Uterus (tissue), 3 donors: ENCODE measurements at regions not wholly inside any gene's neighbourhood (a gene's known extent, or its start where the extent isn't known, plus 50 kb on each side); places are given as distances from the start of the nearest gene placed in this dataset.

Experiments used
- DNase-seq, 2 donors: peaks; one replicate each; pipeline ENCODE4 v3.0.0-alpha.2; 2019 to 2020
- H3K27ac ChIP-seq, 2 donors: fragments of 200-600 bp; sonication (generic); 1 replicate in 1 of 2; 2 replicates in 1 of 2; pipeline ENCODE4 v1.5.1; 2016 to 2018
- H3K27me3 ChIP-seq, 2 donors: fragments of 200-600 bp; sonication (generic); one replicate each; pipeline ENCODE4 v1.5.1; 2018 to 2019; ENCODE audit warnings: control low read depth in 1 of 2
- H3K36me3 ChIP-seq, 2 donors: fragments of 200-600 bp; sonication (generic); one replicate each; pipeline ENCODE4 v1.5.1; 2019; ENCODE audit warnings: control low read depth in 1 of 2
- H3K4me1 ChIP-seq, 2 donors: fragments of 200-600 bp; sonication (generic); one replicate each; pipeline ENCODE4 v1.5.1; 2018 to 2019; ENCODE audit warnings: control low read depth in 1 of 2
- H3K4me3 ChIP-seq, 2 donors: fragments of 200-600 bp; sonication (generic); 1 replicate in 1 of 2; 2 replicates in 1 of 2; pipeline ENCODE4 v1.5.1; 2018 to 2019; ENCODE audit warnings: mild to moderate bottlenecking in 1 of 2
- H3K9me3 ChIP-seq, 2 donors: fragments of 200-600 bp; sonication (generic); one replicate each; pipeline ENCODE4 v1.5.1; 2019; ENCODE audit warnings: control low read depth in 1 of 2
- CTCF ChIP-seq, 4 experiments: fragments of 200-600 bp in 2 of 4; fragments of 450-650 bp in 2 of 4; sonication (generic) in 2 of 4; IDR thresholded peaks; one replicate each; pipeline ENCODE4 v1.5.1; 2016 to 2019; ENCODE audit warnings: antibody characterized with exemption in 4 of 4, mild to moderate bottlenecking in 2 of 4, moderate library complexity in 1 of 4
- POLR2A ChIP-seq, 2 donors: fragments of 450-650 bp; IDR thresholded peaks; one replicate each; pipeline ENCODE4 v1.6.1; 2016; ENCODE audit warnings: antibody characterized with exemption in 2 of 2, mild to moderate bottlenecking in 1 of 2, moderate library complexity in 1 of 2
- intact Hi-C: fragments of 100-400 bp; cut with DNase I; formaldehyde crosslinking; loops from one replicate; pipeline ENCODE4 v1.15.1; 2023; ENCODE audit warnings: low total_unique reads
- donor health status: DM: yes; HTN: yes; CAD: no.

- no peak for TF ChIP-seq CTCF (IDR thresholded peaks at IDR 0.05)
- no peak for TF ChIP-seq POLR2A (IDR thresholded peaks at IDR 0.05)
- Histone ChIP-seq H3K27ac (no peak overlapping the region), H3K4me1 (no peaks in the 10 kb centered on the region), H3K36me3 (no peaks in the 10 kb centered on the region), H3K4me3 (no peak overlapping the region), H3K9me3 (no peaks in the 10 kb centered on the region), H3K27me3 (no peaks in the 10 kb centered on the region)
- no peak for DNase-seq
- intact Hi-C loops: no loop called here
Observed at GRCh38 chr1:188061881-188062280, 1233.1 kb downstream of the PLA2G4A start.

GRCh38 chr1:188062456-188062855, 1233.7 kb downstream of the PLA2G4A start:
- TF ChIP-seq POLR2A (IDR thresholded peaks at IDR 0.05) (no peak), CTCF (IDR thresholded peaks at IDR 0.05) (no peak)
- Histone ChIP-seq H3K9me3 (no peaks in the 10 kb centered on the region), H3K36me3 (no peaks in the 10 kb centered on the region), H3K4me3 (no peak overlapping the region), H3K4me1 (no peaks in the 10 kb centered on the region), H3K27ac (no peak overlapping the region), H3K27me3 (no peaks in the 10 kb centered on the region)
- intact Hi-C loops: no loop called here
- no peak for DNase-seq

- H3K4me1 ChIP-seq: no peaks in the 10 kb centered on the region
- no peaks in the 10 kb centered on the region for H3K36me3 ChIP-seq
- no peak overlapping the region for H3K27ac ChIP-seq
- no peaks in the 10 kb centered on the region for H3K9me3 ChIP-seq
- no peak for DNase-seq
- no peaks in the 10 kb centered on the region for H3K27me3 ChIP-seq
- H3K4me3 ChIP-seq: no peak overlapping the region
- intact Hi-C loops: no loop called here
- TF ChIP-seq POLR2A (IDR thresholded peaks at IDR 0.05) (no peak), CTCF (IDR thresholded peaks at IDR 0.05) (no peak)
Observed at GRCh38 chr1:188065917-188066316, 1237.2 kb downstream of the PLA2G4A start.

- H3K36me3 ChIP-seq: no peaks in the 10 kb centered on the region
- no peak overlapping the region for H3K27ac ChIP-seq
- no peak for DNase-seq
- H3K4me3 ChIP-seq: no peak overlapping the region
- H3K9me3 ChIP-seq: no peaks in the 10 kb centered on the region
- intact Hi-C loops: no loop called here
- no peaks in the 10 kb centered on the region for H3K27me3 ChIP-seq
- H3K4me1 ChIP-seq: no peaks in the 10 kb centered on the region
- TF ChIP-seq POLR2A (IDR thresholded peaks at IDR 0.05): no peak
- no peak for TF ChIP-seq CTCF (IDR thresholded peaks at IDR 0.05)
Observed at GRCh38 chr1:188070848-188071247, 1242.1 kb downstream of the PLA2G4A start.

GRCh38 chr1:188089015-188089414, 1260.3 kb downstream of the PLA2G4A start:
- no peak overlapping the region for H3K4me3 ChIP-seq
- no peaks in the 10 kb centered on the region for H3K36me3 ChIP-seq
- DNase-seq: no peak
- no peaks in the 10 kb centered on the region for H3K9me3 ChIP-seq
- TF ChIP-seq POLR2A (IDR thresholded peaks at IDR 0.05) (no peak), CTCF (IDR thresholded peaks at IDR 0.05) (no peak)
- intact Hi-C loops: no loop called here
- H3K27me3 ChIP-seq: no peaks in the 10 kb centered on the region
- no peaks in the 10 kb centered on the region for H3K4me1 ChIP-seq
- H3K27ac ChIP-seq: no peak overlapping the region
